HepG2 (cell line): ENCODE measurements at regions not wholly inside any gene's neighbourhood (a gene's known extent, or its start where the extent isn't known, plus 50 kb on each side); places are given as distances from the start of the nearest gene placed in this dataset.
"Not testable (repeated sequence)": the region's sequence is repeated elsewhere in the genome, so short reads cannot be mapped to it uniquely, and the experiment has no call there.

Source experiments
- ATAC-seq: fragments of 200-7000 bp; cut with Tn5 transposase; 3 replicates; pipeline ENCODE4 v1.9.1; 2020; ENCODE audit warnings: mild to moderate bottlenecking, moderate library complexity
- BruUV-seq: library from RNA; stranded (reverse); fragments of 400-500 nt; replicated peaks from 2 replicates; lab custom pipeline; 2021; lab: Mats Ljungman, UMichigan
- CTCF ChIA-PET: fragments of 300-600 bp; formaldehyde crosslinking; extraction: SDS; loops from one replicate; lab custom pipeline; 2021; ENCODE audit warnings: low total read pairs, inconsistent platforms, low intra/inter-chr PET ratio; lab: Yijun Ruan, JAX
- POLR2A ChIA-PET: fragments of 350-600 bp; sonication (Branson Sonifier 250); formaldehyde crosslinking; loops from one replicate; lab custom pipeline; 2020; ENCODE audit warnings: antibody characterized with exemption, inconsistent platforms; lab: Yijun Ruan, JAX
- DNase-seq: peaks from one replicate; pipeline ENCODE4 v3.0.0-alpha.2; 2015; ENCODE audit warnings: low spot score
- FAIRE-seq: peaks from 3 replicates; lab custom pipeline; 2011; peaks lifted over from hg19 to GRCh38; lab: Jason Lieb, UNC
- H2AFZ ChIP-seq: one replicate; pipeline ENCODE4 v1.6.1; 2011; ENCODE audit warnings: low read length, inconsistent platforms
- H3K27ac ChIP-seq: fragments of 300-600 bp; 3 replicates; pipeline ENCODE4 v1.8.0; 2011; ENCODE audit warnings: mixed run types, mild to moderate bottlenecking, mixed read lengths, low read length, inconsistent platforms; ENCODE audit not compliant: insufficient read depth; ENCODE audit errors: extremely low read length
- H3K27me3 ChIP-seq, 2 experiments: fragments of 200-600 bp in 1 of 2; 2 replicates in 1 of 2; 3 replicates in 1 of 2; pipeline versions ENCODE4 v1.6.0 to v1.8.0; 2011; ENCODE audit warnings: low read length in 2 of 2, mild to moderate bottlenecking in 2 of 2, moderate library complexity in 2 of 2, inconsistent platforms in 1 of 2; ENCODE audit not compliant: insufficient read depth in 2 of 2, control insufficient read depth in 1 of 2
- H3K36me3 ChIP-seq, 2 experiments: fragments of 200-600 bp in 1 of 2; replicated peaks in 1 of 2; 2 replicates in 1 of 2; 3 replicates in 1 of 2; pipeline versions ENCODE4 v1.5.1 to v1.8.0; 2011; ENCODE audit warnings: low read length in 2 of 2, inconsistent platforms in 1 of 2; ENCODE audit not compliant: insufficient read depth in 2 of 2, control insufficient read depth in 1 of 2
- H3K4me1 ChIP-seq: 2 replicates; pipeline ENCODE4 v1.5.1; 2012; ENCODE audit warnings: low read length, inconsistent platforms; ENCODE audit not compliant: insufficient read depth
- H3K4me2 ChIP-seq: 2 replicates; pipeline ENCODE4 v1.6.0; 2011; ENCODE audit warnings: low read depth, low read length, inconsistent platforms
- H3K4me3 ChIP-seq, 3 experiments: fragments of 200-600 bp in 1 of 3; sonication (generic), shearing (Covaris generic) in 1 of 3; replicated peaks in 1 of 3; 2 replicates each; pipeline ENCODE4 v1.5.1; 2011 to 2016; ENCODE audit warnings: low read length in 3 of 3, inconsistent platforms in 2 of 3, low read depth in 2 of 3, mild to moderate bottlenecking in 2 of 3, control low read depth in 1 of 3, mixed read lengths in 1 of 3; ENCODE audit not compliant: insufficient read depth in 1 of 3
- H3K79me2 ChIP-seq: one replicate; pipeline ENCODE4 v1.6.1; 2011; ENCODE audit warnings: low read length, inconsistent platforms; ENCODE audit not compliant: insufficient read depth
- H3K9ac ChIP-seq: 2 replicates; pipeline ENCODE4 v1.6.0; 2011; ENCODE audit warnings: mild to moderate bottlenecking, low read depth, low read length, inconsistent platforms; ENCODE audit not compliant: insufficient read depth
- H3K9me3 ChIP-seq: 2 replicates; pipeline ENCODE4 v1.5.1; 2012; ENCODE audit warnings: mild to moderate bottlenecking, low read length
- H4K20me1 ChIP-seq: 2 replicates; pipeline ENCODE4 v1.6.0; 2011; ENCODE audit warnings: inconsistent platforms, mild to moderate bottlenecking, low read length, moderate library complexity; ENCODE audit not compliant: insufficient read depth
- CTCF ChIP-seq: sonication (generic); formaldehyde crosslinking; IDR thresholded peaks from 2 replicates; pipeline ENCODE4 v1.5.0; 2020; ENCODE audit warnings: mild to moderate bottlenecking, missing genetic modification reagents, moderate library complexity
- GATAD1 ChIP-seq: IDR thresholded peaks from 2 replicates; pipeline ENCODE4 v1.6.1; 2016; ENCODE audit warnings: missing genetic modification reagents, missing compliant biosample characterization
- PPARG ChIP-seq: conservative IDR thresholded peaks from 2 replicates; pipeline ENCODE4 v1.6.1; 2016; ENCODE audit warnings: missing biosample characterization, missing genetic modification reagents
- STAG1 ChIP-seq: sonication (generic); formaldehyde crosslinking; IDR thresholded peaks from 2 replicates; pipeline ENCODE4 v1.4.0; 2020; ENCODE audit warnings: missing genetic modification reagents
- TARDBP ChIP-seq: sonication (generic); formaldehyde crosslinking; IDR thresholded peaks from 2 replicates; pipeline ENCODE4 v1.8.0; 2022; ENCODE audit warnings: mild to moderate bottlenecking, missing genetic modification reagents
- USF2 ChIP-seq, 2 experiments: sonication (generic) in 1 of 2; formaldehyde crosslinking in 1 of 2; IDR thresholded peaks; 2 replicates each; pipeline versions ENCODE4 v1.5.1 to v1.6.1; 2011 to 2020; ENCODE audit warnings: borderline replicate concordance in 1 of 2, low read depth in 1 of 2, low read length in 1 of 2, mild to moderate bottlenecking in 1 of 2, missing genetic modification reagents in 1 of 2, moderate library complexity in 1 of 2
- ZFP82 ChIP-seq: sonication (generic); formaldehyde crosslinking; IDR thresholded peaks from 2 replicates; pipeline ENCODE4 v1.5.1; 2020; ENCODE audit warnings: mild to moderate bottlenecking, missing genetic modification reagents, borderline replicate concordance
- WGBS: methylation state at CpG from one replicate; pipeline ENCODE4 v1.1.6; 2017; ENCODE audit warnings: low lambda C conversion rate; 5-methylcytosine and 5-hydroxymethylcytosine counted together
- in situ Hi-C: cut with HindIII; loops from 2 replicates; pipeline ENCODE4 v1.10.0; 2017; ENCODE audit warnings: low pct_unique_long_range_greater_than_20kb; ENCODE audit not compliant: extremely low pct_ligation_motif_present
- intact Hi-C: fragments of 100-400 bp; cut with micrococcal nuclease; formaldehyde crosslinking; loops from one replicate; pipeline ENCODE4 v1.10.0; 2022; ENCODE audit not compliant: unreplicated experiment

- TF ChIP-seq CTCF (no peak), ZFP82 (CRISPR knock-in tag) (no peak), STAG1 (CRISPR knock-in tag) (no peak), GATAD1 (CRISPR knock-in tag) (no peak), TARDBP (no peak)
Measured at GRCh38 chr4:83906561-83906960, 370.7 kb downstream of the GPAT3 start (continued).

- no peak overlapping the region for H3K4me2 ChIP-seq
- H2AFZ ChIP-seq, result no peak overlapping the region
- in situ Hi-C loops, result no loop called here
- DNase-seq (peak; percentile 3), ATAC-seq (peak; percentile 47; the same call in 1 of the 3 replicates), FAIRE-seq (no peak)
- no peaks in the 10 kb centered on the region for H4K20me1 ChIP-seq
- no peak overlapping the region for H3K27ac ChIP-seq
- no TSS peak for BruUV-seq
- H3K4me1 ChIP-seq, result no peaks in the 10 kb centered on the region
- no peaks in the 10 kb centered on the region for H3K9me3 ChIP-seq
- H3K79me2 ChIP-seq, result no peaks in the 10 kb centered on the region
- peak; percentile 61 for TF ChIP-seq STAG1 (CRISPR knock-in tag)
- no peak for TF ChIP-seq USF2 (IDR thresholded peaks at IDR 0.05; ENCODE audit: low read depth, low read length)
- TF ChIP-seq USF2 (CRISPR knock-in tag; IDR thresholded peaks at IDR 0.05; ENCODE audit: borderline replicate concordance), result no peak
- TF ChIP-seq CTCF, result peak; percentile 47
- 0 out of 2 replicates have a peak, but pooled peaks have one; percentile 45 for TF ChIP-seq PPARG (CRISPR knock-in tag)
- H3K4me3 ChIP-seq, result no peak overlapping the region
- CTCF ChIA-PET, result no interaction called here
- POLR2A ChIA-PET, result no interaction called here
- H3K36me3 ChIP-seq, result no peaks in the 10 kb centered on the region
- intact Hi-C loops, result loop anchor here (5.0 kb wide), 2 partner anchors 351 to 411 kb away; no protein-coding TSS in a partner anchor
- no peaks in the 10 kb centered on the region for H3K27me3 ChIP-seq
- no peak overlapping the region for H3K9ac ChIP-seq
Measured at GRCh38 chr4:83905952-83906351, 370.0 kb downstream of the GPAT3 start.

GRCh38 chr4:83903740-83904139 is 367.8 kb downstream of the GPAT3 start:
- ATAC-seq, intact Hi-C loops, H3K4me2 ChIP-seq, H3K4me3 ChIP-seq, H3K27me3 ChIP-seq, H2AFZ ChIP-seq, H3K79me2 ChIP-seq, BruUV-seq, in situ Hi-C loops, FAIRE-seq, H3K4me1 ChIP-seq, H3K9me3 ChIP-seq, H3K9ac ChIP-seq, CTCF ChIA-PET, H3K36me3 ChIP-seq, H4K20me1 ChIP-seq, POLR2A ChIA-PET, H3K27ac ChIP-seq, DNase-seq: not testable (repeated sequence)
- 3% methylated on average over 1 of the region's 1 CpG for WGBS
